ENCODE measurements at regions not wholly inside any gene's neighbourhood (a gene's known extent, or its start where the extent isn't known, plus 50 kb on each side); places are given as distances from the start of the nearest gene placed in this dataset.

GRCh38 chr15:47395076-47395475, 322.2 kb upstream of the SEMA6D start:
- Histone ChIP-seq H3K79me2 (ENCODE audit: control insufficient read depth, insufficient read depth, low read length, poor library complexity) (no peaks in the 10 kb centered on the region), H3K36me3 (ENCODE audit: control insufficient read depth in 1 of 2, insufficient read depth in 2 of 2, low read length in 2 of 2) (no peaks in the 10 kb centered on the region), H3K23ac (ENCODE audit: low read length) (no peak overlapping the region), H3K14ac (ENCODE audit: low read length) (no peak overlapping the region), H3K79me1 (ENCODE audit: low read length) (no peaks in the 10 kb centered on the region), H3K4me1 (ENCODE audit: control insufficient read depth in 1 of 2, insufficient read depth in 2 of 2, low read length in 2 of 2) (no peaks in the 10 kb centered on the region), H3K4ac (ENCODE audit: low read depth, low read length) (no peak overlapping the region), H2BK120ac (ENCODE audit: insufficient read depth, low read length, poor library complexity) (no peak overlapping the region), H4K12ac (ENCODE audit: low read depth, low read length) (no peak overlapping the region), H3K27me3 (ENCODE audit: insufficient read depth, low read length) (no peaks in the 10 kb centered on the region), H2BK5ac (ENCODE audit: low read depth, low read length, poor library complexity) (no peak overlapping the region), H3K9me3 (ENCODE audit: insufficient read depth, low read depth, low read length) (no peaks in the 10 kb centered on the region), H3K4me3 (ENCODE audit: low read depth, low read length) (no peak overlapping the region), H4K8ac (ENCODE audit: low read depth, low read length) (no peak overlapping the region), H2BK12ac (ENCODE audit: low read length) (no peak overlapping the region), H2AK5ac (ENCODE audit: low read length) (no peak overlapping the region), H3K4me2 (ENCODE audit: low read length) (no peak overlapping the region), H4K91ac (ENCODE audit: low read depth, low read length) (no peak overlapping the region), H3K18ac (ENCODE audit: low read length) (no peak overlapping the region), H3K9ac (ENCODE audit: low read length) (no peak overlapping the region), H3K27ac (ENCODE audit: low read depth, low read length) (no peak overlapping the region), H2AFZ (ENCODE audit: insufficient read depth, low read length, poor library complexity) (no peak overlapping the region)
- DNase-seq: no peak

- no peaks in the 10 kb centered on the region for H3K9me3 ChIP-seq (ENCODE audit: insufficient read depth, low read depth, low read length)
- H4K91ac ChIP-seq (ENCODE audit: low read depth, low read length): no peak overlapping the region
- H4K8ac ChIP-seq (ENCODE audit: low read depth, low read length): no peak overlapping the region
- no peaks in the 10 kb centered on the region for H3K79me1 ChIP-seq (ENCODE audit: low read length)
- no peak overlapping the region for H2BK120ac ChIP-seq (ENCODE audit: insufficient read depth, low read length, poor library complexity)
- H3K18ac ChIP-seq (ENCODE audit: low read length): no peak overlapping the region
- H3K36me3 ChIP-seq (ENCODE audit: control insufficient read depth in 1 of 2, insufficient read depth in 2 of 2, low read length in 2 of 2): no peaks in the 10 kb centered on the region
- no peak overlapping the region for H2AFZ ChIP-seq (ENCODE audit: insufficient read depth, low read length, poor library complexity)
- no peak overlapping the region for H3K4ac ChIP-seq (ENCODE audit: low read depth, low read length)
- no peak overlapping the region for H2BK5ac ChIP-seq (ENCODE audit: low read depth, low read length, poor library complexity)
- no peak overlapping the region for H2AK5ac ChIP-seq (ENCODE audit: low read length)
- no peaks in the 10 kb centered on the region for H3K27me3 ChIP-seq (ENCODE audit: insufficient read depth, low read length)
- H3K14ac ChIP-seq (ENCODE audit: low read length): no peak overlapping the region
- H3K9ac ChIP-seq (ENCODE audit: low read length): no peak overlapping the region
- no peak overlapping the region for H3K27ac ChIP-seq (ENCODE audit: low read depth, low read length)
- H3K4me2 ChIP-seq (ENCODE audit: low read length): no peak overlapping the region
- H3K23ac ChIP-seq (ENCODE audit: low read length): no peak overlapping the region
- H2BK12ac ChIP-seq (ENCODE audit: low read length): no peak overlapping the region
- H3K4me1 ChIP-seq (ENCODE audit: control insufficient read depth in 1 of 2, insufficient read depth in 2 of 2, low read length in 2 of 2): no peaks in the 10 kb centered on the region
- DNase-seq: no peak
- no CpG with 5 or more reads among the region's 2 CpGs for WGBS (ENCODE audit: extremely low coverage, insufficient coverage, insufficient read length)
- H3K79me2 ChIP-seq (ENCODE audit: control insufficient read depth, insufficient read depth, low read length, poor library complexity): no peaks in the 10 kb centered on the region
- no peak overlapping the region for H3K4me3 ChIP-seq (ENCODE audit: low read depth, low read length)
- H4K12ac ChIP-seq (ENCODE audit: low read depth, low read length): no peak overlapping the region
These were observed 319.6 kb upstream of the SEMA6D start for GRCh38 chr15:47397655-47398054.

DNA sequence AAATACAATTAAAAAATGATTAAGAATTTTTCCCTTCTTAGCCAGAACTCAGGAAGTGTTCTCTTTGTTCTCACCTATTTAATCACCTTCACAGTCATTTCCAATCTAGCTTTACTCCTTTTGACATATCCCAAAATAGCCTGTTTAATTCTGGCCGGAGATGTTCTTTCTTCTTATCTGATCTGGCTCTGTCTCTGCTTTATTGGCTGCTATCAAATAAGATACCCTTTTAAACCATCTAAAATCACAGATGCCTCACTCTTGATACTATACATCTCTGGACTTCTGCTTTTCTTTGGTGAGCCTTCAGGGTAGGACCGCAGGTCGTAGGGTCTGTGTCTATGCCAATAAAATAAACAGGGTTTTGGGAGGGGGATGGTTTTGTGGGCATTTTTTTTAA, 319.2 kb upstream of the SEMA6D start:
- Histone ChIP-seq H3K9ac (ENCODE audit: low read length) (no peak overlapping the region), H2AFZ (ENCODE audit: insufficient read depth, low read length, poor library complexity) (no peak overlapping the region)

DNA sequence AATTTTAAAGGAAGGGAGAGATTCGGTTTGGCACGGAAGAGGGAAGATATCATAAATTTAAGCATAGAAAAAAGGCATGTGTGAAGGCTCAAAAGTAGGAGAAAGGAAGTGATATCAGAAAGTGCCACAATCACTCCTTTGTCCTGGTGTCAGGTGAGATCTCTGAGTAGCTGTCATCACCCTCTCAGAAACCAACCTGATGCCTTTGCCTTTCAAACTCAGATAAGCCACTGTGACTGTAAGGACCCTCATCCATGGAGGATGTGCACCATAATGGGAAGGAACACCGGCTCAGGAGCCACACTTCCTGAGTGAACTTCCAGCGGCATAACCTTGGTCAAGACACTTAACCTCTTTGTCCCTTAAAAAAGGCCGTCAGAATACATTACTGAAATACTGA, 318.7 kb upstream of the SEMA6D start:
- no peak overlapping the region for H3K23ac ChIP-seq (ENCODE audit: low read length)
- no peak overlapping the region for H3K18ac ChIP-seq (ENCODE audit: low read length)
- H3K4me2 ChIP-seq (ENCODE audit: low read length): no peak overlapping the region
- no peak overlapping the region for H3K4ac ChIP-seq (ENCODE audit: low read depth, low read length)
- no peak overlapping the region for H2BK120ac ChIP-seq (ENCODE audit: insufficient read depth, low read length, poor library complexity)
- H3K79me1 ChIP-seq (ENCODE audit: low read length): no peaks in the 10 kb centered on the region
- no peak overlapping the region for H4K91ac ChIP-seq (ENCODE audit: low read depth, low read length)
- H3K36me3 ChIP-seq (ENCODE audit: control insufficient read depth in 1 of 2, insufficient read depth in 2 of 2, low read length in 2 of 2): no peaks in the 10 kb centered on the region
- no peaks in the 10 kb centered on the region for H3K4me1 ChIP-seq (ENCODE audit: control insufficient read depth in 1 of 2, insufficient read depth in 2 of 2, low read length in 2 of 2)
- H2BK5ac ChIP-seq (ENCODE audit: low read depth, low read length, poor library complexity): no peak overlapping the region
- no peak overlapping the region for H4K8ac ChIP-seq (ENCODE audit: low read depth, low read length)
- DNase-seq: no peak
- H3K27me3 ChIP-seq (ENCODE audit: insufficient read depth, low read length): no peaks in the 10 kb centered on the region
- H3K9ac ChIP-seq (ENCODE audit: low read length): no peak overlapping the region
- no peak overlapping the region for H2AFZ ChIP-seq (ENCODE audit: insufficient read depth, low read length, poor library complexity)
- H3K27ac ChIP-seq (ENCODE audit: low read depth, low read length): no peak overlapping the region
- no peaks in the 10 kb centered on the region for H3K79me2 ChIP-seq (ENCODE audit: control insufficient read depth, insufficient read depth, low read length, poor library complexity)
- no peak overlapping the region for H3K14ac ChIP-seq (ENCODE audit: low read length)
- no CpG with 5 or more reads among the region's 5 CpGs for WGBS (ENCODE audit: extremely low coverage, insufficient coverage, insufficient read length)
- H3K9me3 ChIP-seq (ENCODE audit: insufficient read depth, low read depth, low read length): no peaks in the 10 kb centered on the region
- H4K12ac ChIP-seq (ENCODE audit: low read depth, low read length): no peak overlapping the region
- H2AK5ac ChIP-seq (ENCODE audit: low read length): no peak overlapping the region
- no peak overlapping the region for H3K4me3 ChIP-seq (ENCODE audit: low read depth, low read length)
- no peak overlapping the region for H2BK12ac ChIP-seq (ENCODE audit: low read length)

More for the DNA sequence above, 319.2 kb upstream of the SEMA6D start:
- Histone ChIP-seq H3K79me2 (ENCODE audit: control insufficient read depth, insufficient read depth, low read length, poor library complexity) (no peaks in the 10 kb centered on the region), H4K12ac (ENCODE audit: low read depth, low read length) (no peak overlapping the region), H4K8ac (ENCODE audit: low read depth, low read length) (no peak overlapping the region), H3K27ac (ENCODE audit: low read depth, low read length) (no peak overlapping the region), H3K4me2 (ENCODE audit: low read length) (no peak overlapping the region), H3K36me3 (ENCODE audit: control insufficient read depth in 1 of 2, insufficient read depth in 2 of 2, low read length in 2 of 2) (no peaks in the 10 kb centered on the region), H3K4me1 (ENCODE audit: control insufficient read depth in 1 of 2, insufficient read depth in 2 of 2, low read length in 2 of 2) (no peaks in the 10 kb centered on the region), H4K91ac (ENCODE audit: low read depth, low read length) (no peak overlapping the region), H3K23ac (ENCODE audit: low read length) (no peak overlapping the region), H3K4ac (ENCODE audit: low read depth, low read length) (no peak overlapping the region), H3K9me3 (ENCODE audit: insufficient read depth, low read depth, low read length) (no peaks in the 10 kb centered on the region), H2BK12ac (ENCODE audit: low read length) (no peak overlapping the region), H2BK120ac (ENCODE audit: insufficient read depth, low read length, poor library complexity) (no peak overlapping the region), H3K79me1 (ENCODE audit: low read length) (no peaks in the 10 kb centered on the region), H3K18ac (ENCODE audit: low read length) (no peak overlapping the region), H3K14ac (ENCODE audit: low read length) (no peak overlapping the region), H2AK5ac (ENCODE audit: low read length) (no peak overlapping the region), H2BK5ac (ENCODE audit: low read depth, low read length, poor library complexity) (no peak overlapping the region), H3K4me3 (ENCODE audit: low read depth, low read length) (no peak overlapping the region), H3K27me3 (ENCODE audit: insufficient read depth, low read length) (no peaks in the 10 kb centered on the region)
- no peak for DNase-seq
- WGBS (ENCODE audit: extremely low coverage, insufficient coverage, insufficient read length): no CpG with 5 or more reads among the region's 3 CpGs
